Right ventricle myocardium inferior (tissue), 1 donor: ENCODE measurements at regions not wholly inside any gene's neighbourhood (a gene's known extent, or its start where the extent isn't known, plus 50 kb on each side); places are given as distances from the start of the nearest gene placed in this dataset.
"Not testable (repeated sequence)": the region's sequence is repeated elsewhere in the genome, so short reads cannot be mapped to it uniquely, and the experiment has no call there.

Experiments used
- ATAC-seq: fragments of 200-7000 bp; cut with Tn5 transposase; one replicate; pipeline ENCODE4 v1.9.1; 2020; ENCODE audit warnings: mild to moderate bottlenecking, moderate library complexity
- DNase-seq: peaks from one replicate; pipeline ENCODE4 v3.0.0; 2021; ENCODE audit errors: missing footprints
- intact Hi-C: fragments of 100-400 bp; cut with DNase I; formaldehyde crosslinking; loops from one replicate; pipeline ENCODE4 v1.11.0; 2022
- donor health status: DM: no; HTN: yes; CAD: no; lungs with severe emphysema.

- intact Hi-C loops, result not testable (repeated sequence)
Measured at GRCh38 chr6:58181557-58182065, 864.2 kb downstream of the PRIM2 start.

DNA sequence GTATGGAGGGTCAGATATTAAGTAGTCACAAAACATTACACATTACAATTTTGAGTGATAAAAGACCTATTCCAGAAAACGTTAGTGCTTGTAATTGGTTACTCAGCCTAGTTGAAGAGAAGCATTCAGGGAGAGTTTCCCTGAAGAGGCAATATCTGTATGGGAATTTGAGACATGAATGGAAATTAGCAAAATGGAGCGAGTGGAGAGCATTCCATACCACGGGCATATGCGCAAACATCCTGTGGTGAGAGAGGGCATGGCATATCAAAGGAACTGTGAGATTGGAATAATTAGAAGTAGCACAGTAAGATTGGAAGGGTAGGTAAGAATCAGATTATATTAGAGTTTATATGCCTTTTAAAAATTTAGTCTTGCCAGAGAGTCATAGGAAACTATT lies 867.9 kb downstream of the PRIM2 start:
- DNase-seq, intact Hi-C loops, ATAC-seq: not testable (repeated sequence)

More at GRCh38 chr6:58181557-58182065, 864.2 kb downstream of the PRIM2 start:
- not testable (repeated sequence) for DNase-seq, ATAC-seq

DNA sequence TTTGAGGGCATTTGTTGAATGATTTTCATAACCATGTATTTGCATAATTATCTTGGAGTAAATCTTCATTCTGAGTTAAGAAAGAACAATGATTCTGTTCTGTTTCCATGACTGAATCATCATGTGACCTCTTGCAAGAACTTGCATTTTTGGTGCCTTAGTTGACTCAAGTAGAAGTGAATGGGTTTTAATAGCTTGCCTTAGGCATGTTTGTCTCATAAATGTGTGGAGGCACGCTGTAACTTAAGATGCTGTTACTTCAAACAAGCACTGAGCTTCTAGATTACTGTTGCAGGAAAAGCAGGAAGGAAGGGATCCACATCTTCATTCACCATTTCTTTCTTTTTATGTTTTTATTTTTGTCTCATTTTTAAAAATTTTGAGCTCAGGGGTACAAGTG lies 875.8 kb downstream of the PRIM2 start:
- intact Hi-C loops, DNase-seq, ATAC-seq: not testable (repeated sequence)

DNA sequence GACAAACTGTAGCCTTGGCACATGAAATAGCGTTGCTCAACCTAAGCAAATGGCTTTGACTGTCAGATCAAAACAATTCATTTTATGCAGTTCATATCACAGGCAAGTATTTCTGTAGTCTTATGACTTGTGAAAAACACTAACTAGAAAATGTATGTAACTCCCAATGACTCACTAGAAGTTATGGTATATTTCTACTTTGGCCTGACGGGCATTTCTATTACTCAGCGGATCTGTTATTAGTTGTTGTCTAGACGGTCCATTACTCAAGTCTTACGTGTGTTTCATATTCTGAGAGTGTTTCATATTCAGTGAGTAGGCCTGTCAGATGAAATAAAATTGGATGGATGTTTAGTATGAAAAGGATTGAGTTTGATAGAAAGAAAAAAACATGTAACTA lies 880.9 kb downstream of the PRIM2 start:
- DNase-seq (no peak), ATAC-seq (no peak)
- intact Hi-C loops, result no loop called here

DNA sequence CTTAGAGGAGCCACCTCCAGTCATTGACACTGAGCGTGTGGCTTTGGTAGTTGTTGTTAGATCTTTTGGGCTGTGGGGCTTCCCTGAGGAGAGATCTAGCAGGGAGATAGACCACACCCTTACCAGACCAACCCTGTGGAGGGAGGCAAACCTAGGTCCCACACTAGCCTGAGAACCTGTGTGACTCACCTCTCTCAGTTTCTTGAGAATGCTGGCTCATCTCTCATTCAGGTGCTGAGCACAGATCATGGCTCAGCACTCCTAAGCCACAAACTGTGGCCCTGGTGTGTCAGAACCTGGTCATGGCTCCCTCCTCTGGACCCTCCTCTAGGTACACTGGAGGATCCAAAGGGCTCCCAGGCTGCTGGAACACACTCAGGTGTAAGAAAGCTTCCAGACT lies 919.7 kb downstream of the PRIM2 start:
- intact Hi-C loops, ATAC-seq, DNase-seq: not testable (repeated sequence)

GRCh38 chr6:58238421-58238820 lies 921.0 kb downstream of the PRIM2 start:
- DNase-seq, intact Hi-C loops, ATAC-seq: not testable (repeated sequence)

GRCh38 chr6:58257625-58258024 lies 940.2 kb downstream of the PRIM2 start:
- intact Hi-C loops, DNase-seq: not testable (repeated sequence)

DNA sequence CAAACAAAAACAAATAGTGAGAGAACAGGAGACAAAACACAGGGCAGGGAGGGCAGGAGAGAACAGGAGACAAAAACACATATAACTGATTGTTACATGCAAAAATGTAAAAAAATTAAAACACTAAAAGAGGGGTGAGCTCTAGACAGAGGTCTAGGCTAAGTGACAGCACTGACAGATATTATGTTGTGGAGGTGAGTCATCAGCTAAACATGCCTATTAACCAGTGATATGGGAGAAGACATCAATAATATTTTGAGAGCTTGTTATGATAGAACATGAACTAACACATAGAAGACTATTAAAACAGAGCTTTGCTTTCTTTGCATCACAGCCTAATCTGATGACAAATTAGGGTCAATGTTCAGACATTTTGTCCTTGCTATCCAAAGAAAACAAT lies 972.7 kb downstream of the PRIM2 start:
- ATAC-seq, result no peak
- no peak for DNase-seq
- intact Hi-C loops, result no loop called here

More at GRCh38 chr6:58257625-58258024, 940.2 kb downstream of the PRIM2 start:
- not testable (repeated sequence) for ATAC-seq

DNA sequence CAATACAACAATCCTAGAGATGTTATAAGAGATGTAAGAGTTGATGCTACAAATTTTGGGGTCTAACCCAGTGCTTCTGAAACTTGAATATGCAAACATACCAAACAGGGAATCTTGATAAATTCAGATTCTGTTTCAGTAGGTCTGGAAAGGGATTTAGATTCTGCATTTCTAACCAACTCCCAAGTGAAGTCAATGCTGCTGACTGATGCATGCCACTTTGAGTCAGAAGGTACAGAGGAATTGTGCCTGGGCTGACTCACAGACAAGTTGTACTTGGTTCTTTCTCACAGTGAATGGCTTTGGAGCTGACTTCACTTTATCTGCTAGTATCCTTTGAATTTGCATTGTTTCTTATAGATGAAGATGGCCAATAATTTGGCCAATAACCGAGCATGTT lies 973.9 kb downstream of the PRIM2 start:
- DNase-seq, ATAC-seq, intact Hi-C loops: not testable (repeated sequence)

DNA sequence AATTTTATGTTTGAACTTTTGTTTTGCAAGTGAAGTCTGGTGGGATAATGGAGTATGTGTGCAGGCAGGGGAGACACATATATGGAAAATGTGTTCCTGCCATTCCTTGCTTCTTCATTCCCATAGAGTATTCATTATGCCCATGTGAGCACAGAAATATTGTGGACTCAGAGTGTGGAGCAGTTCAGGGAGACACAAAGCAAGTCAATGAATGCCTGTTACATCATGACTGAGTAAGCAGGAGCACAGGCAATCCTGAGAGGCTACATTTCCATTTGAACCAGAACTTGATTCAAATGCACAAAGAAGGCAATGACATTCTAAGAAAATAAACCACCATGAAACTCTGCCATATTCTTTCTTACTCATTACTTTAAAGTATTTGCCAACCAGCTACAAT lies 990.5 kb downstream of the PRIM2 start:
- DNase-seq, ATAC-seq, intact Hi-C loops: not testable (repeated sequence)

GRCh38 chr6:58332108-58332507 lies 1014.7 kb downstream of the PRIM2 start:
- ATAC-seq, intact Hi-C loops, DNase-seq: not testable (repeated sequence)

DNA sequence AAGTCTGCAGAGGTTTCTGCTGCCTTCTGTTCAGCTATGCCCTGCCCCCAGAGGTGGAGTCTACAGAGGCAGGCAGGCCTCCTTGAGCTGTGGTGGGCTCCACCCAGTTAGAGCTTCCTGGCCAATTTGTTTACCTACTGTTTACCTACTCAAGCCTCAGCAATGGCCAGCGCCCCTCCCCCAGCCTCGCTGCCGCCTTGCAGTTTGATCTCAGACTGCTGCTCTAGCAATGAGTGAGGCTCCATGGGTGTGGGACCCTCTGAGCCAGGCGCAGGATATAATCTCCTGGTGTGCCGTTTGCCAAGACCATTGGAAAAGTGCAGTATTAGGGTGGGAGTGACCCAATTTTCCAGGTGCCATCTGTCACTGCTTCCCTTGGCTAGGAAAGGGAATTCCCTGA lies 1024.9 kb downstream of the PRIM2 start:
- intact Hi-C loops, ATAC-seq, DNase-seq: not testable (repeated sequence)

DNA sequence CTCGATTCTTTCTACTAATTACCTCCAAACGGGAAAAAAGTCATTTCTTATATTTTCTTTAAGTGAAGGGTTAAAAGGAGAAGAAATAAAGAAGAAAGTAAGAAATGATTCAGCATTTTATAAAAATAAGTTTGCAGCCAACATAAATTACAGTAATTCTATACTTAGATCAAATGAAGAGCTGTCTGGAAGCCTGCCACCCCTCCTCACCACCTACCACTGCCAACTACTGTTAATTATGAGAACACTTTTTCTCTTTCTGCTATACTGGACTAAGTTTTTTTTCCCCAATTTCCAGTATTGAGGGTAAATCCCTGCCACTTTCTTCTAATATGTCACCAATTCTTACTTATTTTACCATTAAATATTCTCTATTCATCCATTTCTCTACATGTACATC lies 1030.1 kb downstream of the PRIM2 start:
- intact Hi-C loops, DNase-seq, ATAC-seq: not testable (repeated sequence)

- intact Hi-C loops, ATAC-seq, DNase-seq: not testable (repeated sequence)
Measured at GRCh38 chr6:58351619-58352018, 1034.2 kb downstream of the PRIM2 start.

- intact Hi-C loops, DNase-seq, ATAC-seq: not testable (repeated sequence)
Measured at GRCh38 chr6:58358452-58358851, 1041.0 kb downstream of the PRIM2 start.

DNA sequence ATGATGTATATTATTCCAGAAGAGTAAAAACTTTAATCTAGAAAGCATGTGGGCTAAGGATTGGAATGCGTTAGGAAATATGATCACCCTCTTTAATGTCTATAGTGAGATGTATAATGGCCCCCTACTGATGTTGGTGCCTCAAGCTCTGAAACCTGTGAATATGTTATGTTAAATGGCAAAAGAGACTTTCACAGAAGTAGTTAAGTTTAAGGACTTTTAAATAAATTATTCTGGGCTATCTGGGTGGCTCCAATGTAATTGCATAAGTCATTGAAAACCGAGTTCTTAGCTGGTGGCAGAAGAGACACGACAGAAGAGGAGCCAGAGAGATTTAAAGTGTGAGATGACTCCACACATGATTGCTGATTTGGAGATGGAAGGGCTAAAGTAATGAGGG lies 1048.4 kb downstream of the PRIM2 start:
- ATAC-seq, DNase-seq, intact Hi-C loops: not testable (repeated sequence)

DNA sequence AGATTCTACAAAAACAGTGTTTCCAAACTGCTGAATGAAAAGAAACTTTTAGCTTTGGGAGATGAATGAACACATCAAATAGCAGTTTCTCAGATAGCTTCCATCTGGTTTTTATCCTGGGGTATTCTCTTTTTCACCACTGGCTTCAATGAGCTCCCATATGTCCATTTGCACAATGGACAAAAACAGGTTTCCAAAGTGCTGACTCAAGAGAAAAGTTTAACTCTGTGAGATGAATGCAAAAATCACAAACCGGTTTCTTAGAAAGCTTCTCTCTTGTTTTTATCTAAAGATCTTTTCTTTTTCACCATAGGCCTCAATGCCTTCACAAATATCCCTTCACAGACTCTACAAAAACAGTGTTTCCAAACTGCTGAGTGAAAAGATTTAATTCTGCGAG lies 1089.2 kb downstream of the PRIM2 start:
- DNase-seq, intact Hi-C loops, ATAC-seq: not testable (repeated sequence)

DNA sequence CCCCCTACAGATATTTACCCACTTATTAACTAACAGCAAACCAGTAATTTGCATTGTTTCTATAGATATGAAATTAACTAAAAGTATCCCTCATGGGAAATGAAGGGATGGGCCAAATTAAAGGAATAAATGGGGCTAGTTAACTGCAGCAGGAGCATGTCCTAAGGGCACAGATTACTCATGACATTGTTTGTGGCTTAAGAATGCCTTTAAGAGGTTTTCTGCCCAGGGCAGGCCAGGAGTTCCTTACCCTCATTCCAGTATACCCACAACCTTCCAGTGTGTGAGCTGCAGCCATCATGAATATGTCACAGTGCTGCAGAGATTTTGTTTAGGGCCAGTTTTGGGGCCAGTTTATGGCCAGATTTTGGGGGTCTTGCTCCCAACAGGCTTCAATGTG lies 1101.9 kb downstream of the PRIM2 start:
- DNase-seq, result no peak
- intact Hi-C loops, result no loop called here
- no peak for ATAC-seq
